ENCODE measurements at regions not wholly inside any gene's neighbourhood (a gene's known extent, or its start where the extent isn't known, plus 50 kb on each side); places are given as distances from the start of the nearest gene placed in this dataset.

GRCh38 chr7:106165337-106165736 lies 53.2 kb upstream of the SYPL1 start:
- DNase-seq (ENCODE audit: low spot score) = no peak

GRCh38 chr7:106163257-106163656 lies 51.1 kb upstream of the SYPL1 start:
- no peak for DNase-seq (ENCODE audit: low spot score)

Data from HuH-7 (cell line).